ENCODE measurements at regions not wholly inside any gene's neighbourhood (a gene's known extent, or its start where the extent isn't known, plus 50 kb on each side); places are given as distances from the start of the nearest gene placed in this dataset.
"Not testable (repeated sequence)": the region's sequence is repeated elsewhere in the genome, so short reads cannot be mapped to it uniquely, and the experiment has no call there.

- no peak for DNase-seq
Observed at GRCh38 chr21:28639737-28640136, 352.9 kb downstream of the LTN1 start.

- no peak for DNase-seq
Observed at GRCh38 chr21:28636752-28637691, 355.7 kb downstream of the LTN1 start.

- DNase-seq, result no peak
Observed at GRCh38 chr21:28635541-28635940, 357.1 kb downstream of the LTN1 start.

GRCh38 chr21:28633839-28634555, 358.7 kb downstream of the LTN1 start:
- no peak for DNase-seq

GRCh38 chr21:28632755-28633408, 359.8 kb downstream of the LTN1 start:
- no peak for DNase-seq

GRCh38 chr21:28627691-28628090, 365.0 kb downstream of the LTN1 start:
- DNase-seq, result no peak

GRCh38 chr21:28627261-28627660, 365.4 kb downstream of the LTN1 start:
- DNase-seq, result no peak

- DNase-seq, result no peak
Observed at GRCh38 chr21:28624626-28625025, 368.1 kb downstream of the LTN1 start.

- DNase-seq, result no peak
Observed at GRCh38 chr21:28617300-28617699, 375.4 kb downstream of the LTN1 start.

- DNase-seq, result no peak
Observed at GRCh38 chr21:28615276-28615675, 377.4 kb downstream of the LTN1 start.

GRCh38 chr21:28614791-28615190, 377.9 kb downstream of the LTN1 start:
- DNase-seq, result no peak

GRCh38 chr21:28608646-28609045, 384.0 kb downstream of the LTN1 start:
- DNase-seq, result no peak

GRCh38 chr21:28607545-28607944, 385.1 kb downstream of the LTN1 start:
- DNase-seq, result no peak

GRCh38 chr21:28604946-28605537, 387.6 kb downstream of the LTN1 start:
- no peak for DNase-seq

GRCh38 chr21:28602546-28602945, 390.1 kb downstream of the LTN1 start:
- no peak for DNase-seq

GRCh38 chr21:28598214-28598613, 394.5 kb downstream of the LTN1 start:
- DNase-seq, result no peak

- DNase-seq, result no peak
Observed at GRCh38 chr21:28592205-28592865, 400.3 kb downstream of the LTN1 start.

- DNase-seq, result no peak
Observed at GRCh38 chr21:28590676-28591075, 402.0 kb downstream of the LTN1 start.

- no peak for DNase-seq
Observed at GRCh38 chr21:28590026-28590425, 402.7 kb downstream of the LTN1 start.

- DNase-seq, result no peak
Observed at GRCh38 chr21:28588997-28589396, 403.7 kb downstream of the LTN1 start.

GRCh38 chr21:28587748-28588147, 404.9 kb downstream of the LTN1 start:
- no peak for DNase-seq

GRCh38 chr21:28581976-28582375, 410.7 kb downstream of the LTN1 start:
- DNase-seq, result no peak

- DNase-seq, result not testable (repeated sequence)
Observed at GRCh38 chr21:28581311-28581731, 411.4 kb downstream of the LTN1 start.

Measured in NCI-H2107 (cell line).